ENCODE measurements at regions not wholly inside any gene's neighbourhood (a gene's known extent, or its start where the extent isn't known, plus 50 kb on each side); places are given as distances from the start of the nearest gene placed in this dataset.
"Not testable (repeated sequence)": the region's sequence is repeated elsewhere in the genome, so short reads cannot be mapped to it uniquely, and the experiment has no call there.

DNA sequence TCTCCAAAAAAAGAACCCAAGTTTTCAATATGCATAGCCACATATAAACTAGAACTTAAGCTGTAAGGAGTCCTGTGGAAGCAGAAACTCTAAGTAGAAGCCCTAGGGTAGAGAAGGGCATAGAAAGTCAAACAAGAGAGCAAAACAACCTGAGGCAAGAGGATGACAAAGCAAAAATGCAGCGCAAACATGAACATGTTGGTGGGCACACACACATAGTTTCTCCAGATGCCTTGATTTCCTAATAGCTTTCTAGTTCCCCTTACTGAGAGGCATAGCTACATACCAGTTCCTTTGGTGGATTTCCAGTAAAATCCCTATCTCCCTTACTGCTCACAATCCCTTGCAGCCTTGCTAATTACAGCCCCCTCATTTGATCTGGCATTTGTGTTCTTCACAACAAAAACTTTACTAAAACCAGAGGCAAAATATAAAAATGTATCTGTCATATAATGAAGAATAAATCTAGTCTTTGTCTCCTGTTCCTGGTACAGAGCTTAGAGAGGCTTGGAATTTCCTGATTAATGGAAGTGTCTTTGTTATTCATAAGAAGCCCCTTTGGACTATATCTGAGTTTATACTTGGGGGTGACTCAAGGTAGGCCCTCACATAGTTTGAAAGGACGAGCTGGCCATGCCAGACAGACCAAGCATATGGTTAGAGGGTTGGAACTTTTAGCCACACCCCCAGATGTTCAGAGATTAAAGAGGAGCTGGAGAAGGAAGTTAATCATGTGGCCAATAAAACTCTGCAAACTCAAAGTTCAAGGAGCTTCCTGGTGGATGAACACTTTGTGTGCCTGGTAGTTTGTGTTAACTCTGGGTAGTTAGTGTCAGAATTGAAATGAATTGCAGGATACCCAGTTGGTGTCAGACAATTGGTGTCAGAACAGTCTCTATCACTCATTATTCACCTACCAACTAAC lies 52.7 kb upstream of the ZCCHC13 start:
- intact Hi-C loops (cut with micrococcal nuclease): no loop called here

GRCh38 chrX:74250574-74250973 lies 53.4 kb upstream of the ZCCHC13 start:
- intact Hi-C loops (cut with micrococcal nuclease): no loop called here

DNA sequence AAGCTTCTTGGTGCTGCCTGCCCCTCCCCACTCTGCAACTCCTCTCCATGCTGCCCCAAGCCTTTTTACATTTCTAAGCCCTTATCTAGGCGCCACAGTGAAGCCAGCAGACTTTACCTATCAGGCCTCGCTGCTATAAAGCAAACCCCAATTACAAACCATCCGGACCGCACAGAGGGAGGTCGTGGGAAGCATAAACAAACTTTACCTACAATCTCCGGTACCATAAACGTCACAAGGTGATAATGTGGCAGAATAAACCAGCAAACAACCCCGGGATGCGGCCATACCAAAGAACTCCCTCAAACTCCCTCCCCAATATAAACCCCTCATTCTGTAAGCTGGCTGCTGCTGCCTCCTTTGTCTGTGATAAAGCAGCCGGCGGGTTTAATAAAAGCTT lies 54.0 kb upstream of the ZCCHC13 start:
- intact Hi-C loops (cut with micrococcal nuclease): no loop called here

GRCh38 chrX:74248889-74249288 lies 55.1 kb upstream of the ZCCHC13 start:
- intact Hi-C loops (cut with micrococcal nuclease): no loop called here

DNA sequence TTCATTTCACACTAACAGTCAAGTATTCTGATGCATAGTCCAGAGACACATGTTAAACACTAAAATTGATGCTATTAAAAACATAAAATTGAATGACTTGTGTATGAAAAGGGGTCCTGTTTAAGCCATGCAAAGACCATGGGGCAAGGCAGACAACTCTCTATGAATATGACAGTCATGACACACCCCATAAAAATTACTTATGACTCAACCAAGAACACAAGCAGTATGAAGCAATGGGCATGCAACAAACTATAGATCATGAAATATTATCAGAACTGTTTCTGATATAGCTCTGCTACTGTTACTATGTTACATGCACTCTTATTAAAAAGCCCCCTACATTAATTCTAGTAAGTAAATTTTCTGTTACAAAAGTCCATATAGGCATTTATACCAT lies 57.5 kb upstream of the ZCCHC13 start:
- intact Hi-C loops (cut with micrococcal nuclease): no loop called here

- intact Hi-C loops (cut with micrococcal nuclease): no loop called here
These were observed 61.4 kb upstream of the ZCCHC13 start for GRCh38 chrX:74242484-74243138.

- intact Hi-C loops (cut with micrococcal nuclease): no loop called here
These were observed 61.9 kb upstream of the ZCCHC13 start for GRCh38 chrX:74242050-74242449.

DNA sequence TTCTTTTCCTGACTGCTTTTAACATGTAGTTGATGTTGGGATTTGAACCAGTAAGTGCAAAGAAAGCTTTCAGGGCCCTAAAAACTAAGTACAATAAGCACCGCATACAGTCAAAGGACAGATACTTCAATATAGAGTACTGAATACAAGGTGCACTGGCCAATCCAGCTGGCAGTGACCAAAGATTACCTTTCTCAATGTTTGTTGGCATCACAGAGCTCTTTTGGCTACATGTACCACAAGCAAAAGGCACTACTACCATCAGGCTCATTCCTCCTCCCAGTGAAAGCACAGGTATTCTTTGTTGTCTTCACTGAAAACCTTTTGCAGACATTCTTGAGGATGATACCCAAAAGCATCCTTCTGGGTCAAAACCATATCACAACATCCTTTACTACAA lies 65.2 kb upstream of the ZCCHC13 start:
- intact Hi-C loops (cut with micrococcal nuclease): no loop called here

- intact Hi-C loops (cut with micrococcal nuclease): no loop called here
These were observed 69.2 kb upstream of the ZCCHC13 start for GRCh38 chrX:74234818-74235217.

GRCh38 chrX:74232859-74233258 lies 71.1 kb upstream of the ZCCHC13 start:
- intact Hi-C loops (cut with micrococcal nuclease): no loop called here

- intact Hi-C loops (cut with micrococcal nuclease): no loop called here
These were observed 72.4 kb upstream of the ZCCHC13 start for GRCh38 chrX:74231625-74232024.

- intact Hi-C loops (cut with micrococcal nuclease): no loop called here
These were observed 73.9 kb upstream of the ZCCHC13 start for GRCh38 chrX:74230094-74230493.

GRCh38 chrX:74225111-74225510 lies 78.9 kb upstream of the ZCCHC13 start:
- intact Hi-C loops (cut with micrococcal nuclease): loop anchor here (5.0 kb wide), 1 partner anchor 67 kb away; no protein-coding TSS in a partner anchor

DNA sequence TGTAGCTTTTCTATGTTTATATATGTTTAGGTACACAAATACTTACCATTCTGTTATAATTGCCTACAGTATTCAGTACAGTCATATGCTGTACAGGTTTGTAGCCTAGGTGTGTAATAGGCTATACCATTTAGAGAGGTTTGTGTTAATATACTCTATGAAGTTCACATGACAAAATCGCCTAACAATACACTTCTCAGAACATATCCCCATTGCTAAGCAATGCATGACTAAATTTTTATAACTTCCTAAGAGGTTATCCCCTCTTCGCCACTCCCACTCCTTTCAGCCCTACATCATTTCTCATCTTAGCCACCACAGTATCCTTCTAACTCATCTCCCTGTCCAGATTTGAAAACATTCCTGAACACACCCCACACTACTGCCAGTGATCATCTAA lies 83.7 kb upstream of the ZCCHC13 start:
- intact Hi-C loops (cut with micrococcal nuclease): no loop called here

GRCh38 chrX:74218895-74219294 lies 85.1 kb upstream of the ZCCHC13 start:
- intact Hi-C loops (cut with micrococcal nuclease): no loop called here

GRCh38 chrX:74216421-74216820 lies 87.6 kb upstream of the ZCCHC13 start:
- intact Hi-C loops (cut with micrococcal nuclease): no loop called here

DNA sequence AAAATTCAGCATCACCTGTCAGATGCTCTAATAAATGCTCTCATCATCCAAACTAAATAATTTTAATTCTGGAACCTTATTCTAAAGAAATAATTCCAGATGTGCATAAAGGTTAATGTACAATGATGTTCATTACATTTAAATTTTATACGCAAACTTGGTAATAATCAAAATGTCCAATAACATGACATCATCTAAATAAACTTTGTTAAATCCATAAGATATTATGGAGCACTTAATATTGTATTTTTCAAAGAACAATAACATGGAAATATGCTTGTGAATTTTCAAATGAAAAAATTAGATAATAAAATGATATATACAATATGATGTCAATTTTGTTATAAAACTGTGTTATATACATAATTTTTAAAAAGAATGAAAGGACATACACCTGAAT lies 92.1 kb upstream of the ZCCHC13 start:
- intact Hi-C loops (cut with micrococcal nuclease): no loop called here

DNA sequence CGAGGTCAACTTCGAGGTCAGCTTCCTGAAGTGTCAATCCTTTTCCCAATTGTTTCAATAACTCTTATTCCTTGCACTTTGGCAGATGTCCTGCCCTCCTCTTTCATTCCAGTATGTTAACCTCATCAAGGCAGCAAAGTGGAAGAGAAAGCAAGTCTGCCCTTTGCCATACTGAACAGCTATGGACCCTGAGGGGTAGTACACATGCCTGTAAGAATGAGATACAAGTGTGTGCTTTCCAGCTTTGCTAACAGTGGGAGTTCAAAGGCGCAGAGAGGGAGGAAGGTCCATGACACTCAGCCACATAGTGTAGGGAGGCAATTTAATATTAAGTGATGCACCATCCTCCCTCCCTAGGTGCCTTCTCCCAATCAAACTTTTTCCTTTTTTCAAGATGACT lies 96.4 kb upstream of the ZCCHC13 start:
- intact Hi-C loops (cut with micrococcal nuclease): no loop called here

GRCh38 chrX:74195605-74196004 lies 108.4 kb upstream of the ZCCHC13 start:
- intact Hi-C loops (cut with micrococcal nuclease): no loop called here

DNA sequence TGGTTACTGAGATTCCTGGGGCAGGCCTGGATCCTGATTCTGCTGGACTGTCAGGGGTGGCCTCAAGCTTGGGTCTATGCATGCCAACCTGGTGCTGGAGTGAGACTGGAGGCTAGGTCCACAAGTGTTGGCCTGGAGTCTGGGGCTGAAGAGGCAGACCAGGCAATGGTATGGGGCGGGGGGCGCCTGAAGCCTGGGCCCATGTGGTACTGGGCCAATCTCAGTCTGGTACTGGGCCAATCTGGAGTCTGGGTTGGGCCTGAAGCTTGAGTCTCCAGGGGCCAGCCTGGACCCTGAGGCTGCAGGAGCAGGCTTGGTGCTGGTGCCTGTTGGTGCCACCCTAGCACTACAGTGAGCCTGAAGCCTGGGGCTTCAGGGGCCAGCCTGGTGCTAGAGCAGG lies 108.9 kb upstream of the ZCCHC13 start:
- intact Hi-C loops (cut with micrococcal nuclease): no loop called here

- intact Hi-C loops (cut with micrococcal nuclease): no loop called here
These were observed 116.8 kb upstream of the ZCCHC13 start for GRCh38 chrX:74187211-74187610.

DNA sequence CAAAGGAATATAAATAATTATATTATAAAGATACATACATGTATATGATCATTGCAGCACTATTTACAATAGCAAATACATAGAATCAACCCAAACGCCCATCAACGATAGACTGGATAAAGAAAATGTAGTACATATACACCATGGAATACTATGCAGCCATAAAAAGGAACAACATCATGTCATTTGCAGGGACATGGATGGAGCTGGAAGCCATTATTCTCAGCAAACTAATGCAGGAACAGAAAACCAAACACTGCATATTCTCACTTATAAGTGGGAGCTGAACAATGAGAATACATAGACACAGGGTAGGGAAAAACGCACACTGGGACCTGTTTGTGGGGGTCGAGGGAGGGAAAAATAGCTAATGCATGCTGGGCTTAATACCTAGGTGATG lies 120.9 kb upstream of the ZCCHC13 start:
- intact Hi-C loops (cut with micrococcal nuclease): not testable (repeated sequence)

GRCh38 chrX:74181976-74182375 lies 122.0 kb upstream of the ZCCHC13 start:
- intact Hi-C loops (cut with micrococcal nuclease): not testable (repeated sequence)

Measured in T-helper 2 cell treated with Interferon-gamma antibody and Interleukin-4, amounts not matched to agents 100 ng/mL and 5 ng/mL, for 36 hours (primary cell).